Loucy (cell line): ENCODE measurements at regions not wholly inside any gene's neighbourhood (a gene's known extent, or its start where the extent isn't known, plus 50 kb on each side); places are given as distances from the start of the nearest gene placed in this dataset.
"Not testable (repeated sequence)": the region's sequence is repeated elsewhere in the genome, so short reads cannot be mapped to it uniquely, and the experiment has no call there.

Source experiments
- H2AFZ ChIP-seq: fragments of 200-600 bp; sonication (generic); 2 replicates; pipeline ENCODE4 v1.6.0; 2016; ENCODE audit warnings: antibody characterized with exemption, mild to moderate bottlenecking, low read length, moderate library complexity
- H3F3A ChIP-seq: fragments of 200-600 bp; 2 replicates; pipeline ENCODE4 v1.6.0; 2016; ENCODE audit warnings: antibody characterized with exemption, low read depth, mild to moderate bottlenecking
- H3K27me3 ChIP-seq: fragments of 200-600 bp; sonication (generic); 2 replicates; pipeline ENCODE4 v1.6.1; 2014; ENCODE audit warnings: low read length, mild to moderate bottlenecking; ENCODE audit not compliant: insufficient read depth, poor library complexity, severe bottlenecking
- H3K36me3 ChIP-seq: fragments of 200-600 bp; sonication (generic); 2 replicates; pipeline ENCODE4 v1.6.1; 2016; ENCODE audit warnings: low read length; ENCODE audit not compliant: insufficient read depth
- H3K4me1 ChIP-seq: fragments of 200-600 bp; sonication (generic); 2 replicates; pipeline ENCODE4 v1.5.1; 2014; ENCODE audit warnings: low read length, mild to moderate bottlenecking; ENCODE audit not compliant: insufficient read depth, poor library complexity, severe bottlenecking
- H3K4me2 ChIP-seq: fragments of 200-600 bp; sonication (generic); 2 replicates; pipeline ENCODE4 v1.6.0; 2014; ENCODE audit warnings: antibody characterized with exemption, low read length, low read depth, mild to moderate bottlenecking; ENCODE audit not compliant: poor library complexity, severe bottlenecking
- H3K4me3 ChIP-seq: fragments of 200-600 bp; sonication (generic); 2 replicates; pipeline ENCODE4 v1.5.1; 2014; ENCODE audit warnings: low read length, mild to moderate bottlenecking, mixed read lengths; ENCODE audit not compliant: poor library complexity, severe bottlenecking
- H3K79me2 ChIP-seq: fragments of 200-600 bp; sonication (generic); 2 replicates; pipeline ENCODE4 v1.6.1; 2014; ENCODE audit warnings: low read length; ENCODE audit not compliant: insufficient read depth
- H3K9ac ChIP-seq: fragments of 200-600 bp; sonication (generic); 2 replicates; pipeline ENCODE4 v1.6.0; 2014; ENCODE audit warnings: mild to moderate bottlenecking, low read depth, low read length, moderate library complexity; ENCODE audit not compliant: poor library complexity, severe bottlenecking
- H3K9me2 ChIP-seq: fragments of 200-600 bp; sonication (generic); replicated peaks from 2 replicates; pipeline ENCODE4 v1.6.1; 2016; ENCODE audit warnings: low read depth, low read length, mixed read lengths
- H3K9me3 ChIP-seq: fragments of 200-600 bp; sonication (generic); 2 replicates; pipeline ENCODE4 v1.6.1; 2014; ENCODE audit warnings: mild to moderate bottlenecking, antibody characterized with exemption, low read length, low read depth; ENCODE audit not compliant: insufficient read depth
- H4K20me1 ChIP-seq: fragments of 200-600 bp; sonication (generic); 2 replicates; pipeline ENCODE4 v1.6.0; 2014; ENCODE audit warnings: antibody characterized with exemption, low read length, mild to moderate bottlenecking; ENCODE audit not compliant: insufficient read depth, poor library complexity, severe bottlenecking
- CTCF ChIP-seq: fragments of 200-600 bp; sonication (generic); conservative IDR thresholded peaks from 2 replicates; pipeline ENCODE4 v1.5.1; 2014; ENCODE audit warnings: mild to moderate bottlenecking, antibody characterized with exemption, low read length
- EZH2phosphoT487 ChIP-seq: fragments of 200-600 bp; IDR thresholded peaks from 2 replicates; pipeline ENCODE4 v1.6.1; 2018; ENCODE audit warnings: antibody characterized with exemption, mild to moderate bottlenecking, moderate library complexity, borderline replicate concordance

- no peak overlapping the region for H3K4me3 ChIP-seq
- no peak overlapping the region for H2AFZ ChIP-seq
- H3K9ac ChIP-seq, result no peak overlapping the region
- no peaks in the 10 kb centered on the region for H3K27me3 ChIP-seq
- no peaks in the 10 kb centered on the region for H3K4me1 ChIP-seq
- no peaks in the 10 kb centered on the region for H3K9me2 ChIP-seq
- no peak for TF ChIP-seq EZH2phosphoT487
- no peak for TF ChIP-seq CTCF
- no peak overlapping the region for H3K4me2 ChIP-seq
- H3K9me3 ChIP-seq, result peaks cover 15% of the 10 kb centered on the region; the same call in 1 of the 2 replicates
- no peaks in the 10 kb centered on the region for H3K79me2 ChIP-seq
- no peaks in the 10 kb centered on the region for H3K36me3 ChIP-seq
- no peaks in the 10 kb centered on the region for H4K20me1 ChIP-seq
- H3F3A ChIP-seq, result no peaks in the 10 kb centered on the region
Observed at GRCh38 chr2:239594772-239595608, 194.2 kb upstream of the HDAC4 start.

DNA sequence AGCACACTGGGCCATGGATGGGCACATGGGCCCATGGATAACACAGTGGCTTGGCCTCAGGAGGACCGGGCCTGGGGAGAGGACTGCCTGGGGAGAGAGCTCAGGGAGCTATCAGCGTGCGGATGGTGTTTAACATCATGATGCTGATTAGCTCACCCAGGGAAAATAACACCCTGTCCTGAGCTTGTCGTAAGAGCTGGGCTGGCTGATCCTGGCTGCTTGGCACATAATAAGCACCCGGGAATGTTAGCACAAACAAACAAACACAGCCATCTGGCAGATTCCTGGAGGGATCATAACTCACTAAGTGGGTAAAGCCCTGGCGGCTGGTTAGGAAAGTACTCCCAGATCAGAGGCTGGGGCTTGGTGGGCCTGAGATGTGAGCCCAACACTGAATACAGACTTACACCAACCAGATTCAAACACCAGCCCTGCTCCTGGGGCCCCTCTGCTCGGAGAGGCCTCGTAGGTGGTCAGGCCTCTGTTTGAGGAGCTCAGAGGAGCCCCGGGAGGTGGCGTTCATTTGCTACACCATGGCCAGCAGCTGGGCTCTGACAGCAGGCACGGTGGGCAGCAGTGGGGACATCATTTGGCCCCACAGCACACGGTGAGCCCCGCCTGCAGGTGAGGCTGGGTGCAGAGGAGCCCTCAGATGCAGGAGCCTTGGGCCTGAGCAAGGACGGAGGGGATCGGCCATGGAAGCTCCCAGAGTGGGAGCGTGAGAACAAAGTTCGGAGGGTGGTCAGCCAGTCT lies 193.4 kb upstream of the HDAC4 start:
- TF ChIP-seq CTCF (no peak), EZH2phosphoT487 (no peak)
- H3K79me2 ChIP-seq, result no peaks in the 10 kb centered on the region
- no peaks in the 10 kb centered on the region for H3K9me2 ChIP-seq
- no peak overlapping the region for H3K4me2 ChIP-seq
- H3K9ac ChIP-seq, result no peak overlapping the region
- H3K9me3 ChIP-seq, result peaks cover 16% of the 10 kb centered on the region; the same call in 1 of the 2 replicates
- H3K27me3 ChIP-seq, result no peaks in the 10 kb centered on the region
- H2AFZ ChIP-seq, result no peak overlapping the region
- H3K4me3 ChIP-seq, result no peak overlapping the region
- no peaks in the 10 kb centered on the region for H3K36me3 ChIP-seq
- no peaks in the 10 kb centered on the region for H3F3A ChIP-seq
- no peaks in the 10 kb centered on the region for H4K20me1 ChIP-seq
- H3K4me1 ChIP-seq, result no peaks in the 10 kb centered on the region

- no peaks in the 10 kb centered on the region for H3K27me3 ChIP-seq
- peaks cover 17% of the 10 kb centered on the region; the same call in 1 of the 2 replicates for H3K9me3 ChIP-seq
- no peaks in the 10 kb centered on the region for H3K36me3 ChIP-seq
- H3K9me2 ChIP-seq, result no peaks in the 10 kb centered on the region
- no peak overlapping the region for H3K9ac ChIP-seq
- no peak for TF ChIP-seq EZH2phosphoT487
- no peak for TF ChIP-seq CTCF
- H3K79me2 ChIP-seq, result no peaks in the 10 kb centered on the region
- H3K4me3 ChIP-seq, result no peak overlapping the region
- H3K4me1 ChIP-seq, result no peaks in the 10 kb centered on the region
- H3F3A ChIP-seq, result no peaks in the 10 kb centered on the region
- no peak overlapping the region for H3K4me2 ChIP-seq
- no peak overlapping the region for H2AFZ ChIP-seq
- no peaks in the 10 kb centered on the region for H4K20me1 ChIP-seq
Observed at GRCh38 chr2:239593455-239593854, 192.6 kb upstream of the HDAC4 start.

- H3K9me3 ChIP-seq, result peaks cover 17% of the 10 kb centered on the region; the same call in 1 of the 2 replicates
- H3K4me1 ChIP-seq, H3K4me2 ChIP-seq, H3K27me3 ChIP-seq, H3F3A ChIP-seq, H3K36me3 ChIP-seq, H3K79me2 ChIP-seq, H3K4me3 ChIP-seq, H4K20me1 ChIP-seq, H3K9ac ChIP-seq, H3K9me2 ChIP-seq, H2AFZ ChIP-seq: not testable (repeated sequence)
Observed at GRCh38 chr2:239592629-239593290, 191.9 kb upstream of the HDAC4 start.
